SK-N-SH (cell line): ENCODE measurements at regions not wholly inside any gene's neighbourhood (a gene's known extent, or its start where the extent isn't known, plus 50 kb on each side); places are given as distances from the start of the nearest gene placed in this dataset.

Experiments used
- EP300 ChIP-seq, 2 experiments: IDR thresholded peaks; 2 replicates each; pipeline versions ENCODE4 v1.4.0 to v1.6.1; 2012; ENCODE audit warnings: borderline replicate concordance in 1 of 2, low read depth in 1 of 2, low read length in 1 of 2
- EZH2phosphoT487 ChIP-seq: fragments of 200-600 bp; sonication (generic); IDR thresholded peaks from 2 replicates; pipeline ENCODE4 v1.6.1; 2017; ENCODE audit warnings: low read depth, mixed run types, mild to moderate bottlenecking, antibody characterized with exemption, moderate library complexity, borderline replicate concordance
- MXI1 ChIP-seq: IDR thresholded peaks from 2 replicates; pipeline ENCODE4 v1.6.1; 2012; ENCODE audit warnings: mild to moderate bottlenecking, low read depth, low read length, improper control_type of control experiment
- POLR2AphosphoS5 ChIP-seq: IDR thresholded peaks from 2 replicates; pipeline ENCODE4 v1.6.1; 2012; ENCODE audit warnings: low read depth, low read length
- TEAD4 ChIP-seq: IDR thresholded peaks from 2 replicates; pipeline ENCODE4 v1.4.0; 2012; ENCODE audit warnings: mild to moderate bottlenecking, borderline replicate concordance; ENCODE audit not compliant: insufficient read depth

GRCh38 chr16:76942089-76942488 is 248.9 kb upstream of the MON1B start:
- TF ChIP-seq EZH2phosphoT487 (no peak), MXI1 (no peak), EP300 (IDR thresholded peaks at IDR 0.05; ENCODE audit: borderline replicate concordance in 1 of 2, low read depth in 1 of 2, low read length in 1 of 2) (no peak), POLR2AphosphoS5 (no peak), TEAD4 (no peak)
